Heart left ventricle (tissue), 13 donors: ENCODE measurements at regions not wholly inside any gene's neighbourhood (a gene's known extent, or its start where the extent isn't known, plus 50 kb on each side); places are given as distances from the start of the nearest gene placed in this dataset.
"Not testable (repeated sequence)": the region's sequence is repeated elsewhere in the genome, so short reads cannot be mapped to it uniquely, and the experiment has no call there.

Experiments used
- POLR2A ChIP-seq, 2 donors: fragments of 450-650 bp; IDR thresholded peaks; one replicate each; pipeline ENCODE4 v1.6.1; 2017; ENCODE audit warnings: antibody characterized with exemption in 2 of 2, mild to moderate bottlenecking in 2 of 2, moderate library complexity in 2 of 2
- TF ChIP-seq, protein P1 (sequence below), 12 donors: fragments of 200-600 bp; sonication (generic) in 4 of 12; IDR thresholded peaks; one replicate each; pipeline versions ENCODE4 v1.5.0 to v1.8.0; 2018 to 2022; ENCODE audit warnings: antibody characterized with exemption in 12 of 12, mild to moderate bottlenecking in 5 of 12
- donor health status: ischemic (EF 13 %, LVEDD 7.1; RV severe dilation, severe dysfunction).
- donor health status: DM: no; HTN: yes; CAD: no.
- donor health status: DM: no; HTN: no; CAD: no.
- donor health status: ischemic (EF 25% LVEDD 6.9; RV normal size, moderate dysfunction).
- donor health status: ischemic (EF 25% LVEDD 5.7; RV mildly dilated, moderate dysfunction).
- donor health status: ischemic (EF 35%, LVEDD 5.7; RV mildly dilated, moderate dysfunction).
- donor health status: nonischemic (EF 11% LVEDD 7.7; RV severe dilation, severe dysfunction).
- donor health status: DM: yes; HTN: yes; CAD: no.
- donor health status: PGD.
- donor health status: ischemic (EF 29% LVEDD 5.4; RV normal size, mild dysfunction).
- donor health status: nonischemic (EF 23%, LVEDD 6.1; RV moderate dilation, normal function).

DNA sequence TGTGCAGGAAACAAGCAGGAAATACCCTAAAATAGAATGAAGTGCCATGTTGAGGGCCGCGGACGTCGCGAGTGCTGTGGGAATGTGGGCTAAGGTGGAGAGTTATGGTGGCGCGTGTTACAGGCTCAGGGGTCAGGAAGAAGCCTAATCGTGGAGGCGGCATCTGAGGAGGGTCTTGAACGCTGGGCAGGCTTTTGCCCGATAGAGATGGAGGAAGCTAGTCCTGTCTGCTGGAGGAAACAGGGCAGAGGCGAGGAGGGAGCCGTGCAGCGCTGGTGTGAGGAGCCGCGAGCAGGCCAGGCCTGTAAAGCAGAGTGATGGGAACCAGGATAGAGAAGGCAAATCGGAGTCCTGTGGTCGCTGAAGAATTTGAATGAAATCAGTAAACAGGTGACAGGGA, 1759.8 kb upstream of the DEFB115 start:
- TF ChIP-seq, protein P1, sequence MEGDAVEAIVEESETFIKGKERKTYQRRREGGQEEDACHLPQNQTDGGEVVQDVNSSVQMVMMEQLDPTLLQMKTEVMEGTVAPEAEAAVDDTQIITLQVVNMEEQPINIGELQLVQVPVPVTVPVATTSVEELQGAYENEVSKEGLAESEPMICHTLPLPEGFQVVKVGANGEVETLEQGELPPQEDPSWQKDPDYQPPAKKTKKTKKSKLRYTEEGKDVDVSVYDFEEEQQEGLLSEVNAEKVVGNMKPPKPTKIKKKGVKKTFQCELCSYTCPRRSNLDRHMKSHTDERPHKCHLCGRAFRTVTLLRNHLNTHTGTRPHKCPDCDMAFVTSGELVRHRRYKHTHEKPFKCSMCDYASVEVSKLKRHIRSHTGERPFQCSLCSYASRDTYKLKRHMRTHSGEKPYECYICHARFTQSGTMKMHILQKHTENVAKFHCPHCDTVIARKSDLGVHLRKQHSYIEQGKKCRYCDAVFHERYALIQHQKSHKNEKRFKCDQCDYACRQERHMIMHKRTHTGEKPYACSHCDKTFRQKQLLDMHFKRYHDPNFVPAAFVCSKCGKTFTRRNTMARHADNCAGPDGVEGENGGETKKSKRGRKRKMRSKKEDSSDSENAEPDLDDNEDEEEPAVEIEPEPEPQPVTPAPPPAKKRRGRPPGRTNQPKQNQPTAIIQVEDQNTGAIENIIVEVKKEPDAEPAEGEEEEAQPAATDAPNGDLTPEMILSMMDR (IDR thresholded peaks at IDR 0.05), result not testable (repeated sequence)
- TF ChIP-seq POLR2A (IDR thresholded peaks at IDR 0.05), result not testable (repeated sequence)
